ENCODE measurements at regions not wholly inside any gene's neighbourhood (a gene's known extent, or its start where the extent isn't known, plus 50 kb on each side); places are given as distances from the start of the nearest gene placed in this dataset.
"Not testable (repeated sequence)": the region's sequence is repeated elsewhere in the genome, so short reads cannot be mapped to it uniquely, and the experiment has no call there.

- DNase-seq = no peak
Observed at GRCh38 chr4:115609631-115610030, 496.2 kb upstream of the NDST4 start.

- DNase-seq = no peak
Observed at GRCh38 chr4:115607311-115607710, 493.9 kb upstream of the NDST4 start.

GRCh38 chr4:115596265-115597001, 483.0 kb upstream of the NDST4 start:
- no peak for DNase-seq

- DNase-seq = no peak
Observed at GRCh38 chr4:115580901-115581300, 467.5 kb upstream of the NDST4 start.

- no peak for DNase-seq
Observed at GRCh38 chr4:115575851-115576250, 462.4 kb upstream of the NDST4 start.

- DNase-seq = no peak
Observed at GRCh38 chr4:115562506-115562905, 449.1 kb upstream of the NDST4 start.

GRCh38 chr4:115548123-115548522, 434.7 kb upstream of the NDST4 start:
- DNase-seq = no peak

GRCh38 chr4:115537387-115537786, 424.0 kb upstream of the NDST4 start:
- DNase-seq = peak; percentile 2

GRCh38 chr4:115529126-115529525, 415.7 kb upstream of the NDST4 start:
- no peak for DNase-seq

- DNase-seq = not testable (repeated sequence)
Observed at GRCh38 chr4:115519476-115519875, 406.1 kb upstream of the NDST4 start.

GRCh38 chr4:115515772-115516171, 402.4 kb upstream of the NDST4 start:
- DNase-seq = no peak

GRCh38 chr4:115515366-115515765, 401.9 kb upstream of the NDST4 start:
- DNase-seq = no peak

- no peak for DNase-seq
Observed at GRCh38 chr4:115514675-115515074, 401.3 kb upstream of the NDST4 start.

GRCh38 chr4:115505326-115505725, 391.9 kb upstream of the NDST4 start:
- DNase-seq = no peak

- DNase-seq = no peak
Observed at GRCh38 chr4:115501656-115502055, 388.2 kb upstream of the NDST4 start.

- DNase-seq = not testable (repeated sequence)
Observed at GRCh38 chr4:115493770-115494169, 380.4 kb upstream of the NDST4 start.

GRCh38 chr4:115491686-115492085, 378.3 kb upstream of the NDST4 start:
- no peak for DNase-seq

GRCh38 chr4:115489279-115489678, 375.9 kb upstream of the NDST4 start:
- no peak for DNase-seq

GRCh38 chr4:115485402-115485801, 372.0 kb upstream of the NDST4 start:
- DNase-seq = no peak

GRCh38 chr4:115484479-115484878, 371.1 kb upstream of the NDST4 start:
- DNase-seq = no peak

GRCh38 chr4:115470763-115471162, 357.3 kb upstream of the NDST4 start:
- no peak for DNase-seq

GRCh38 chr4:115459301-115459700, 345.9 kb upstream of the NDST4 start:
- not testable (repeated sequence) for DNase-seq

- no peak for DNase-seq
Observed at GRCh38 chr4:115456231-115456630, 342.8 kb upstream of the NDST4 start.

- DNase-seq = no peak
Observed at GRCh38 chr4:115454228-115454627, 340.8 kb upstream of the NDST4 start.

All from renal pelvis (tissue), 1 donor.